ENCODE measurements at regions not wholly inside any gene's neighbourhood (a gene's known extent, or its start where the extent isn't known, plus 50 kb on each side); places are given as distances from the start of the nearest gene placed in this dataset.

DNA sequence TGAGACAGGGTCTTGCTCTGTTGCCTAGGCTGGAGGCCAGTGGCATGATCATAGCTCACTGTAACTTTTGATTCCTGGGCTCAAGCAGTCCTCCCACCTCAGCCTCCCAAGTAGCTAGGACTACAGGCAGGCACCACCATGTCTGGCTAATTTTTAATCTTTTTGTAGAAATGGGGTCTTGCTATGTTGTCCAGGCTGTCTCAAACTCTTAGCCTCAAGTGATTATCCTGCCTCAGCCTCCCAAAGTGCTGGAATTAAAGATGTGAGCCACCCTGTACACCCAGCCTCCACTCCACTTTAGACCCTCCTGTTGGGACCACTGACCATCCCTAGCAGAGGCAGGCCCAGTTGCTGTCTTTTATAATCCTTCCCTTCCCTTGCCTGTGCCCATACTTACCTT, 63.3 kb upstream of the OSBPL8 start:
- TF ChIP-seq, protein P1, sequence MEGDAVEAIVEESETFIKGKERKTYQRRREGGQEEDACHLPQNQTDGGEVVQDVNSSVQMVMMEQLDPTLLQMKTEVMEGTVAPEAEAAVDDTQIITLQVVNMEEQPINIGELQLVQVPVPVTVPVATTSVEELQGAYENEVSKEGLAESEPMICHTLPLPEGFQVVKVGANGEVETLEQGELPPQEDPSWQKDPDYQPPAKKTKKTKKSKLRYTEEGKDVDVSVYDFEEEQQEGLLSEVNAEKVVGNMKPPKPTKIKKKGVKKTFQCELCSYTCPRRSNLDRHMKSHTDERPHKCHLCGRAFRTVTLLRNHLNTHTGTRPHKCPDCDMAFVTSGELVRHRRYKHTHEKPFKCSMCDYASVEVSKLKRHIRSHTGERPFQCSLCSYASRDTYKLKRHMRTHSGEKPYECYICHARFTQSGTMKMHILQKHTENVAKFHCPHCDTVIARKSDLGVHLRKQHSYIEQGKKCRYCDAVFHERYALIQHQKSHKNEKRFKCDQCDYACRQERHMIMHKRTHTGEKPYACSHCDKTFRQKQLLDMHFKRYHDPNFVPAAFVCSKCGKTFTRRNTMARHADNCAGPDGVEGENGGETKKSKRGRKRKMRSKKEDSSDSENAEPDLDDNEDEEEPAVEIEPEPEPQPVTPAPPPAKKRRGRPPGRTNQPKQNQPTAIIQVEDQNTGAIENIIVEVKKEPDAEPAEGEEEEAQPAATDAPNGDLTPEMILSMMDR (IDR thresholded peaks at IDR 0.05): no peak
- Histone ChIP-seq H3K27me3 (ENCODE audit: low read depth) (no peaks in the 10 kb centered on the region), H3K27ac (no peak overlapping the region), H3K4me3 (no peak overlapping the region), H3K36me3 (no peaks in the 10 kb centered on the region), H3K4me1 (peaks cover 5% of the 10 kb centered on the region), H3K9me3 (no peaks in the 10 kb centered on the region)
- intact Hi-C loops (cut with DNase I): loop anchor here (5.0 kb wide), 1 partner anchor 169 kb away; no protein-coding TSS in a partner anchor
- no peak for DNase-seq
- ATAC-seq: no peak

GRCh38 chr12:76623931-76624330, 64.4 kb upstream of the OSBPL8 start:
- TF ChIP-seq, protein P1 (IDR thresholded peaks at IDR 0.05): no peak
- no peak for ATAC-seq
- H3K27ac ChIP-seq: no peak overlapping the region
- no peaks in the 10 kb centered on the region for H3K27me3 ChIP-seq (ENCODE audit: low read depth)
- H3K9me3 ChIP-seq: no peaks in the 10 kb centered on the region
- intact Hi-C loops (cut with DNase I): loop anchor here (5.0 kb wide), 1 partner anchor 168 kb away; no protein-coding TSS in a partner anchor
- H3K4me1 ChIP-seq: peaks cover 5% of the 10 kb centered on the region
- no peaks in the 10 kb centered on the region for H3K36me3 ChIP-seq
- no peak overlapping the region for H3K4me3 ChIP-seq
- no peak for DNase-seq

DNA sequence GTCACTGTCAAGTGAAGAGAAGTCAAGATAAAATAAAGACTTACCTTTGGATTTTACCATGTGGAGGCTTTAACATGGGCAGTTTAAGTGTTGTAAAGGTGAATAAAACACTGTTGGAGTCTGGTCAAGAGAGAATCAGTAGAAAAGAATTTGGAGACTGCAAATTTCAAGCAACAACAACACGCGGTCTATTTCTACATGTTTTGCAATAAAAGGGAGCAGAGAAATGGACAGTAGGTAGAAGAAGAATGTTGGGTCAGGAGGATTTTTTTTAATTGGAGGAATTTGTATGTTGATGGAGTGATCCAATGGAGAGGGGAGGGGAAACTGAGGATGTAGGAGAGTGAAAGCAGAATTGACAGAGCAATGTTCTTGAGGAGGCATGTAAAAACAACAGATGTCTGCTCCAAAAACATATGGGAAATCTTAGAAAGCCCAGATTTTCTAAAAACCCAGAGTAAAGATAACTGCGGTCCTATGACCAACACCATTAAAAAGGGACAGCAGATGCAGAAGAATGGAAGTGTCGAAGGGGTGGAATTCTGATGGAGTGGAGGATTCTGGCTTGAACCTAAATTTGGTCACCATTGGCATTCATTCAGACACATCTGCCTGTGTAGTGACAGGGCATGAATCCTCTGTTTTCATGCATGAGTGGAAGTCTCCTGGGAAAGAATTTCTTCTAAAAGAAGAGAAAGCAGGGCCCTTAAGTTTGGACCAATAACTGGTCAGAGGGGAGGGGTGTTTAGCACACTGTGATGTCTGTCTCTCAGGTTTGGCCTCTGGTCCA, 68.0 kb upstream of the OSBPL8 start:
- no peaks in the 10 kb centered on the region for H3K36me3 ChIP-seq
- no peak for ATAC-seq
- DNase-seq: no peak
- no peaks in the 10 kb centered on the region for H3K9me3 ChIP-seq
- TF ChIP-seq, protein P1 (IDR thresholded peaks at IDR 0.05): no peak
- intact Hi-C loops (cut with DNase I): no loop called here
- no peaks in the 10 kb centered on the region for H3K27me3 ChIP-seq (ENCODE audit: low read depth)
- H3K4me1 ChIP-seq: no peaks in the 10 kb centered on the region
- H3K27ac ChIP-seq: no peak overlapping the region
- H3K4me3 ChIP-seq: no peak overlapping the region

DNA sequence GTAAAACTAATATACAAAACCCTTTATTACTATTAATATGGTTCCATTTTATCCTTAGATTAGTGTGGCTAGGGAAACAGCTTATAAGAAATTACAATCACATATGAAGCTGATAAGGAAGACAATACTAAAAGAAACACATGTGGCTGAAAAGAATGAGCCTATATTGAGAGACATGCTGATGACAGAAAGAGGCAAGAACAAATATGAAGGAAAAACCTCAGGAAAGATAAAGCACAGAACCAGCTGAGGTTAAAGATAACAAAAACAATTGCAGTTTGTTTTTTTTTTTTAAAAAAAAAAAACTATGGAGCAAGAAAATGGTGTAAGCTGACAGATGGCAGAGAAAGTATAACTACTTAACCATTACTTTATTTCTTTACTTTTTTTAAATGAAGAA, 69.2 kb upstream of the OSBPL8 start:
- no peak for ATAC-seq
- DNase-seq: no peak
- no peak overlapping the region for H3K4me3 ChIP-seq
- H3K27ac ChIP-seq: no peak overlapping the region
- intact Hi-C loops (cut with DNase I): no loop called here
- H3K36me3 ChIP-seq: no peaks in the 10 kb centered on the region
- no peaks in the 10 kb centered on the region for H3K27me3 ChIP-seq (ENCODE audit: low read depth)
- no peaks in the 10 kb centered on the region for H3K4me1 ChIP-seq
- no peaks in the 10 kb centered on the region for H3K9me3 ChIP-seq
- TF ChIP-seq, protein P1 (IDR thresholded peaks at IDR 0.05): no peak

DNA sequence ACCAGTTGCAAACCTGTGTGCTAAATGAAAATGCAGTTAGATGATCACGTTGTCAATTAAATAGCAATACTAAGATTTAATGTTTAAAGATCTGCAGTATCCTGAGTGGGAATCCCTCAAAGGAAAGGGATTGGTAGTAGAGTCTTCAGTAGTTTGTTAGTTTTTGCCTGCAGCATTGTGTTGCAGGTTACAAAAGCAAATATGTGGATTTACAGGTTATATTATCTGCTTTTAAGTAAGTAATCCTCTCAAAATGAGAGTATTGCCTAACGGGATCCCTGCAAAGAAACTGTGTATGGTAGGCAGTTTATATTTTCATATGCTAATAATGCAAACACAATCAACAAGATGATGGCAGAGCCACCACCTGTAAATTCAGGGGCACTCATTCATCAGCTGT, 72.2 kb upstream of the OSBPL8 start:
- no peak overlapping the region for H3K27ac ChIP-seq
- H3K9me3 ChIP-seq: no peaks in the 10 kb centered on the region
- no peak for ATAC-seq
- H3K27me3 ChIP-seq (ENCODE audit: low read depth): no peaks in the 10 kb centered on the region
- H3K4me3 ChIP-seq: no peak overlapping the region
- H3K36me3 ChIP-seq: no peaks in the 10 kb centered on the region
- TF ChIP-seq, protein P1 (IDR thresholded peaks at IDR 0.05): no peak
- intact Hi-C loops (cut with DNase I): no loop called here
- H3K4me1 ChIP-seq: no peaks in the 10 kb centered on the region
- DNase-seq: no peak
